Peyer's patch (tissue), 4 donors: ENCODE measurements at regions not wholly inside any gene's neighbourhood (a gene's known extent, or its start where the extent isn't known, plus 50 kb on each side); places are given as distances from the start of the nearest gene placed in this dataset.
"Not testable (repeated sequence)": the region's sequence is repeated elsewhere in the genome, so short reads cannot be mapped to it uniquely, and the experiment has no call there.

Source experiments
- POLR2A ChIP-seq, 2 donors: fragments of 450-650 bp; IDR thresholded peaks; one replicate each; pipeline ENCODE4 v1.5.1; 2017; ENCODE audit warnings: antibody characterized with exemption in 2 of 2, mild to moderate bottlenecking in 2 of 2, moderate library complexity in 2 of 2
- TF ChIP-seq, protein P1 (sequence below), 6 experiments: fragments of 450-650 bp in 4 of 6; fragments of 200-600 bp in 2 of 6; sonication (generic) in 1 of 6; IDR thresholded peaks; one replicate each; pipeline ENCODE4 v1.5.1; 2017 to 2019; ENCODE audit warnings: antibody characterized with exemption in 6 of 6, mild to moderate bottlenecking in 3 of 6, moderate library complexity in 1 of 6

DNA sequence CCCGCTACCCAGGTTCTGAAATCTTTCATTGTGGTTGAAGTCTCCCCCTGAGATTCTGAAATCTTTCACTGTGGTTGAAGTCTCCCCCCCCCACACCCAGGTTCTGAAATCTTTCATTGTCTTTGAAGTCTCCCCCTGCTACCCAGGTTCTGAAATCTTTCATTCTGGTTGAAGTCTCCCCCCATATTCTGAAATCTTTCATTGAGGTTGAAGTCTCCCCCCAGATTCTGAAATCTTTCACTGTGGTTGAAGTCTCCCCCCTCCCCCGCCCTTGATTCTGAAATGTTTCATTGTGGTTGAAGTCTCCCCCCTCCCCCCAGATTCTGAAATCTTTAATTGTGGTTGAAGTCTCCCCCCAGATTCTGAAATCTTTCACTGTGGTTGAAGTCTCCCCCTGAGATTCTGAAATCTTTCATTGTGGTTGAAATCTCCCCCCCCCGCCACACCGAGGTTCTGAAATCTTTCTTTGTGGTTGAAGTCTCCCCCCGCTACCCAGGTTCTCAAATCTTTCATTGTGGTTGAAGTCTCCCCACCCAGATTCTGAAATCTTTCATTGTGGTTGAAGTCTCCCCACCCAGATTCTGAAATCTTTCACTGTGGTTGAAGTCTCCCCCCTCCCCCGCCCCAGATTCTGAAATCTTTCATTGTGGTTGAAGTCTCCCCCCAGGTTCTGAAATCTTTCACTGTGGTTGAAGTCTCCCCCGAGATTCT lies 915.2 kb downstream of the BRD1 start:
- TF ChIP-seq POLR2A (IDR thresholded peaks at IDR 0.05): not testable (repeated sequence)
- TF ChIP-seq, protein P1, sequence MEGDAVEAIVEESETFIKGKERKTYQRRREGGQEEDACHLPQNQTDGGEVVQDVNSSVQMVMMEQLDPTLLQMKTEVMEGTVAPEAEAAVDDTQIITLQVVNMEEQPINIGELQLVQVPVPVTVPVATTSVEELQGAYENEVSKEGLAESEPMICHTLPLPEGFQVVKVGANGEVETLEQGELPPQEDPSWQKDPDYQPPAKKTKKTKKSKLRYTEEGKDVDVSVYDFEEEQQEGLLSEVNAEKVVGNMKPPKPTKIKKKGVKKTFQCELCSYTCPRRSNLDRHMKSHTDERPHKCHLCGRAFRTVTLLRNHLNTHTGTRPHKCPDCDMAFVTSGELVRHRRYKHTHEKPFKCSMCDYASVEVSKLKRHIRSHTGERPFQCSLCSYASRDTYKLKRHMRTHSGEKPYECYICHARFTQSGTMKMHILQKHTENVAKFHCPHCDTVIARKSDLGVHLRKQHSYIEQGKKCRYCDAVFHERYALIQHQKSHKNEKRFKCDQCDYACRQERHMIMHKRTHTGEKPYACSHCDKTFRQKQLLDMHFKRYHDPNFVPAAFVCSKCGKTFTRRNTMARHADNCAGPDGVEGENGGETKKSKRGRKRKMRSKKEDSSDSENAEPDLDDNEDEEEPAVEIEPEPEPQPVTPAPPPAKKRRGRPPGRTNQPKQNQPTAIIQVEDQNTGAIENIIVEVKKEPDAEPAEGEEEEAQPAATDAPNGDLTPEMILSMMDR (IDR thresholded peaks at IDR 0.05): not testable (repeated sequence)
